BE2C (cell line): ENCODE measurements at regions not wholly inside any gene's neighbourhood (a gene's known extent, or its start where the extent isn't known, plus 50 kb on each side); places are given as distances from the start of the nearest gene placed in this dataset.

Experiments used
- DNase-seq: peaks from one replicate; pipeline ENCODE4 v3.0.0-alpha.2; 2020
- H3K27me3 ChIP-seq: fragments of 250-450 bp; sonication (Bioruptor Pico); 2 replicates; pipeline ENCODE4 v1.5.1; 2020; ENCODE audit warnings: mild to moderate bottlenecking
- H3K36me3 ChIP-seq: fragments of 250-450 bp; sonication (Bioruptor Pico); 2 replicates; pipeline ENCODE4 v1.5.1; 2020; ENCODE audit warnings: mild to moderate bottlenecking
- H3K4me1 ChIP-seq: fragments of 250-450 bp; sonication (Bioruptor Pico); 2 replicates; pipeline ENCODE4 v1.5.1; 2020
- H3K4me3 ChIP-seq: 2 replicates; pipeline ENCODE4 v1.5.1; 2011; ENCODE audit warnings: low read depth, low read length
- H3K9me3 ChIP-seq: fragments of 250-450 bp; sonication (Bioruptor Pico); 2 replicates; pipeline ENCODE4 v1.5.1; 2020
- CTCF ChIP-seq: IDR thresholded peaks from 2 replicates; pipeline ENCODE4 v1.5.1; 2012; ENCODE audit warnings: mild to moderate bottlenecking, low read depth, low read length

DNA sequence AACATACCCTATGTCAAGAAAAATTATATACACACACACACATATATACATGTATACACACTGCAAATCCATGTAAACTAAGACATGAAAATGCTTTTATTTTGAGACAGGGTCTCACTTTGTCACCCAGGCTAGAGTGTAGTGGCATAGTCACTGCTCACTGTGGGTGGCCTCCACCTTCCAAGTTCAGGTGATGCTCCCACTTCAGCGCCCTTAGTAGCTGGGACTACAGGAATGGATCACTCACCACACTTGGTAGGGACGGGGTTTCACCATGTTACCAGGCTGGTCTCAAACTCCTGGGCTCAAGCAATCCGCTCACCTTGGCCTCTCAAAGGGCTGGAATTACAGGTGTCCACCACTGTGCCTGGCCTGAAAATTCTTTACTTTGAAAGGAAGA, 617.6 kb downstream of the NYAP2 start:
- H3K9me3 ChIP-seq, result no peaks in the 10 kb centered on the region
- no peak for TF ChIP-seq CTCF
- no peaks in the 10 kb centered on the region for H3K27me3 ChIP-seq
- H3K4me1 ChIP-seq, result no peaks in the 10 kb centered on the region
- no peak overlapping the region for H3K4me3 ChIP-seq
- H3K36me3 ChIP-seq, result no peaks in the 10 kb centered on the region
- DNase-seq, result no peak

DNA sequence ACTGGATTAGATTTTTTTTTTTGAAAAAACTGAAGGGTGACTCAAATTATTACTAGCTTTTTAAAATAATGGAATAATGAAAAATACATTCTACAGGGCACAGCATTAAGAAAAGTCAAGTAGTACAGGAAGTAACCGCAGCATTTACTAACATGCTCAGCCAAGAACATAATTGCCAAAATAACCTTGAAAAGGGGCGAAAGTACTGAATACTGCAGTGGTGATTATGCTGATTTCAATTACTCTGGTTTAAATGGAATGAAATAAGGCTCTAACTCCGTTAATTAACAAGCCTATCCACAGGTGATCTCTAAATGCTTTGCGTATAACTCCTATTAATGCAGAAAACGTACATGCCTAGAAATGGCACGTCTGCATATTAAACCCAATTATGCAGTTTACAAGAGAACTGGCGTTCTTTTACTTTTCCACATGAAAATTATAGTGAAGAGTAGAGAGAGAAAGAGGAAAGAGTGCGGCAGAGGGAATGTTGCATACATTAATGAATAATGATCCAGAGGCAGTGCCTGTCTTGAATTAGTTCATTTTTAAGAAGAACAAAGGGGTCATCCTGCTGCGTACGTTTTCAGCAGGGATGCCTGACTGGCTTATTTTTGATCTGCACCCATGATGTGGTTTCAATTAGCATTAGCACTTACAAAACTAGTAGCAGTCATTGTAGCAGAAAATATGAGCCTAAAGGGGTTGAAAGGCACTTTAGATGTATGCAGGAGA, 612.4 kb downstream of the NYAP2 start:
- TF ChIP-seq CTCF, result no peak
- no peak for DNase-seq
- Histone ChIP-seq H3K36me3 (no peaks in the 10 kb centered on the region), H3K4me1 (no peaks in the 10 kb centered on the region), H3K9me3 (no peaks in the 10 kb centered on the region), H3K27me3 (no peaks in the 10 kb centered on the region), H3K4me3 (no peak overlapping the region)

DNA sequence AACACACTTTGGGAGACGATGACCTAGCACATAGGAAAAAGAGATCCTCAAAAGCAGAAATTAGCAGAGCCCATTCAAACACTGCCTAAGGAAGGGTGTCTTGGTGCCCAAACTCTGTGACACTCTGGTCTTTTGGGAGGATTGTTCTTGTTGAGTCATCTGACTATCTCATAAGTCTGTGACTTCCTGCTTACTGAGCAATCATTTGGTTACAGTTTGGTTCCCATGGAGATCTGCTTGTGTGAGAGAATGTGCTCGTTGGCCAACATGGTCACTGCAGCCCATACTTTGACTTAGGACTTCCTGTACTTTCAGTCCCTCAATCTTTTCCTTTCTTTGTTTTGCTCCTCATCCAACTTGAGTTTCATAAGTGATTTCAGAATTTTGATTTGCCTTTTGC, 602.9 kb downstream of the NYAP2 start:
- no peak overlapping the region for H3K4me3 ChIP-seq
- no peaks in the 10 kb centered on the region for H3K9me3 ChIP-seq
- TF ChIP-seq CTCF, result no peak
- H3K36me3 ChIP-seq, result no peaks in the 10 kb centered on the region
- DNase-seq, result no peak
- no peaks in the 10 kb centered on the region for H3K4me1 ChIP-seq
- H3K27me3 ChIP-seq, result no peaks in the 10 kb centered on the region

GRCh38 chr2:226001716-226002115, 602.2 kb downstream of the NYAP2 start:
- H3K4me1 ChIP-seq, result no peaks in the 10 kb centered on the region
- TF ChIP-seq CTCF, result no peak
- no peaks in the 10 kb centered on the region for H3K36me3 ChIP-seq
- no peaks in the 10 kb centered on the region for H3K27me3 ChIP-seq
- no peak for DNase-seq
- no peaks in the 10 kb centered on the region for H3K9me3 ChIP-seq
- H3K4me3 ChIP-seq, result no peak overlapping the region

DNA sequence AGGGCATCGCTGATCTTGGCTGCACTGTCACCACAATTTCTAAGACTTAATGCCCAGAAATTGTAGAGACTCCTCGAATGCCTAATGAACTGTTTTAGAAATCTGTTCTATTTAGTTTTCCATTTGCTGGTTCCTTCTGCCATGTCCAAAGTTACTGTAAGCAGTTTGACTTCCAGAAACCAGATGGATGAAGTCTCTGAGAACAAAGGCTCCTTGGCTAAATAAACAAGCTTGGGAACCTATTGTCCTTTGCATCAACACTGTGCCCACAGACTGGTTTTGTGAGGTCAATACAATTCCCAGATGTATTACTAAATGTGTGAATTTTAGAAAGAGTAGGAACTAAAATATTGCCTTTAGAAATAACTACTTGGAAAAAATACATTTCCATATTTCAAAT, 600.2 kb downstream of the NYAP2 start:
- DNase-seq, result no peak
- no peak for TF ChIP-seq CTCF
- H3K9me3 ChIP-seq, result no peaks in the 10 kb centered on the region
- no peaks in the 10 kb centered on the region for H3K4me1 ChIP-seq
- H3K36me3 ChIP-seq, result no peaks in the 10 kb centered on the region
- H3K27me3 ChIP-seq, result no peaks in the 10 kb centered on the region
- no peak overlapping the region for H3K4me3 ChIP-seq

DNA sequence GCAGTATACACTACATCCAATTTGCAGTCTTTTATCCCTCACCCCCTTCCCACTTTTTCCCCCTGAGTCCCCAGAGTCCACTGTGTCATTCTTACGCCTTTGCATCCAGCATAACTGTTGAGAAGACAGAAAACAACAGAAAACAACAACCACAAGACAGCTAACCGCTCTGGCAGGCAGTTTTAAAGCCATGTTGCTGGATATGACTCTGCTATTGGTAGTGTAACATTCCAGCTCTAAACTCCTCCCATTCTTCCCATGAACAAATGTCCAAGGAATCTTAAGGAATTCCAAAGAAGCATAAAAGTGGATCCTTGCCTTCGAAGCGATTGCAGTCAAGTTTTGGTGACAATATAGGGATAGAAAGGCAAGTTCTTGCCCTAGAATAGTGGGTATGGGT, 599.1 kb downstream of the NYAP2 start:
- H3K27me3 ChIP-seq, result no peaks in the 10 kb centered on the region
- TF ChIP-seq CTCF, result no peak
- DNase-seq, result no peak

More for the DNA sequence above, 599.1 kb downstream of the NYAP2 start:
- Histone ChIP-seq H3K4me1 (no peaks in the 10 kb centered on the region), H3K4me3 (no peak overlapping the region), H3K36me3 (no peaks in the 10 kb centered on the region), H3K9me3 (no peaks in the 10 kb centered on the region)
